ENCODE measurements at regions not wholly inside any gene's neighbourhood (a gene's known extent, or its start where the extent isn't known, plus 50 kb on each side); places are given as distances from the start of the nearest gene placed in this dataset.

- TF ChIP-seq, protein P1, sequence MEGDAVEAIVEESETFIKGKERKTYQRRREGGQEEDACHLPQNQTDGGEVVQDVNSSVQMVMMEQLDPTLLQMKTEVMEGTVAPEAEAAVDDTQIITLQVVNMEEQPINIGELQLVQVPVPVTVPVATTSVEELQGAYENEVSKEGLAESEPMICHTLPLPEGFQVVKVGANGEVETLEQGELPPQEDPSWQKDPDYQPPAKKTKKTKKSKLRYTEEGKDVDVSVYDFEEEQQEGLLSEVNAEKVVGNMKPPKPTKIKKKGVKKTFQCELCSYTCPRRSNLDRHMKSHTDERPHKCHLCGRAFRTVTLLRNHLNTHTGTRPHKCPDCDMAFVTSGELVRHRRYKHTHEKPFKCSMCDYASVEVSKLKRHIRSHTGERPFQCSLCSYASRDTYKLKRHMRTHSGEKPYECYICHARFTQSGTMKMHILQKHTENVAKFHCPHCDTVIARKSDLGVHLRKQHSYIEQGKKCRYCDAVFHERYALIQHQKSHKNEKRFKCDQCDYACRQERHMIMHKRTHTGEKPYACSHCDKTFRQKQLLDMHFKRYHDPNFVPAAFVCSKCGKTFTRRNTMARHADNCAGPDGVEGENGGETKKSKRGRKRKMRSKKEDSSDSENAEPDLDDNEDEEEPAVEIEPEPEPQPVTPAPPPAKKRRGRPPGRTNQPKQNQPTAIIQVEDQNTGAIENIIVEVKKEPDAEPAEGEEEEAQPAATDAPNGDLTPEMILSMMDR (conservative IDR thresholded peaks at IDR 0.05; ENCODE audit: low read length) = no peak
- TF ChIP-seq EZH2phosphoT487 (IDR thresholded peaks at IDR 0.05; ENCODE audit: borderline replicate concordance, low read depth, low read length) = no peak
- H3K36me3 ChIP-seq (ENCODE audit: insufficient read depth, low read length) = no peaks in the 10 kb centered on the region
- no peak overlapping the region for H2AFZ ChIP-seq (ENCODE audit: low read length)
- intact Hi-C loops (cut with micrococcal nuclease; ENCODE audit: unreplicated experiment) = no loop called here
- no peaks in the 10 kb centered on the region for H3K4me1 ChIP-seq (ENCODE audit: insufficient read depth, low read length, poor library complexity, severe bottlenecking)
- H3K4me2 ChIP-seq (ENCODE audit: low read length) = no peak overlapping the region
- no peaks in the 10 kb centered on the region for H3K9me3 ChIP-seq (ENCODE audit: low read length)
- no peak for DNase-seq (ENCODE audit: low spot score)
- POLR2A ChIA-PET = interaction anchor here (0.5 to 1.1 kb wide), 8 partner anchors 21 to 804 kb away, joined by 3 to 7 read pairs (median 3); no protein-coding TSS in a partner anchor
- no peak overlapping the region for H3K27ac ChIP-seq (ENCODE audit: low read depth, low read length, poor library complexity, severe bottlenecking)
- H3K4me3 ChIP-seq (ENCODE audit: low read depth, low read length, poor library complexity, severe bottlenecking) = no peak overlapping the region
- no peaks in the 10 kb centered on the region for H4K20me1 ChIP-seq (ENCODE audit: insufficient read depth, low read length)
- CTCF ChIA-PET (ENCODE audit: unreplicated experiment) = no interaction called here
- no TSS peak for BruUV-seq (replicated peaks)
- no peaks in the 10 kb centered on the region for H3K9me2 ChIP-seq (ENCODE audit: insufficient read depth, low read length)
- no peaks in the 10 kb centered on the region for H3K79me2 ChIP-seq (ENCODE audit: insufficient read depth, low read depth, low read length)
These were observed 81.3 kb upstream of the ZNF281 start for GRCh38 chr1:200491103-200491502.

DNA sequence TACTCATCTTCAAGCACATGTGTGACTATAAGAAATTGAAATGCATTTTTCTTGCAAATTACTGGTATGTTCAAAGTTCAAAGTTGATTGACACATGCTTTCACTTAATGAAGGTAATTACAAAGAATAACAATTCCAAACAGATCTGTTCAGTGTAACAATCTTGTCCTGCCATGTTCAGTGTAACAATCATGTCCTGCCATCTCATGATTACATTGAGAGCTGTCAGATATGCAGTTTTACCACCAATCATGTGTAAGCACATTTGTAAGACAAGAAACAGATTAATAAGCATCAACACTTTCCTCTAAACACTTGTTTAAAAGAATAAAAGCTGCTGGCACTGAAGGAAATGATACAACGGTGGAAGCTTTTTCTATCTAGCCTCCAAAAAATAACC lies 80.3 kb upstream of the ZNF281 start:
- POLR2A ChIA-PET = interaction anchor here (0.5 to 1.1 kb wide), 6 partner anchors 22 to 342 kb away, joined by 3 to 7 read pairs (median 3); no protein-coding TSS in a partner anchor
- intact Hi-C loops (cut with micrococcal nuclease; ENCODE audit: unreplicated experiment) = no loop called here
- DNase-seq (ENCODE audit: low spot score) = no peak
- Histone ChIP-seq H4K20me1 (ENCODE audit: insufficient read depth, low read length) (no peaks in the 10 kb centered on the region), H3K4me1 (ENCODE audit: insufficient read depth, low read length, poor library complexity, severe bottlenecking) (no peaks in the 10 kb centered on the region), H3K36me3 (ENCODE audit: insufficient read depth, low read length) (no peaks in the 10 kb centered on the region), H3K9me3 (ENCODE audit: low read length) (no peaks in the 10 kb centered on the region), H3K4me2 (ENCODE audit: low read length) (no peak overlapping the region), H2AFZ (ENCODE audit: low read length) (no peak overlapping the region), H3K27ac (ENCODE audit: low read depth, low read length, poor library complexity, severe bottlenecking) (no peak overlapping the region), H3K4me3 (ENCODE audit: low read depth, low read length, poor library complexity, severe bottlenecking) (no peak overlapping the region), H3K79me2 (ENCODE audit: insufficient read depth, low read depth, low read length) (no peaks in the 10 kb centered on the region), H3K9me2 (ENCODE audit: insufficient read depth, low read length) (no peaks in the 10 kb centered on the region)
- TF ChIP-seq EZH2phosphoT487 (IDR thresholded peaks at IDR 0.05; ENCODE audit: borderline replicate concordance, low read depth, low read length) = no peak
- TF ChIP-seq, protein P1 (conservative IDR thresholded peaks at IDR 0.05; ENCODE audit: low read length) = no peak
- CTCF ChIA-PET (ENCODE audit: unreplicated experiment) = interaction anchor here (0.6 to 0.7 kb wide), 2 partner anchors 210 to 442 kb away, joined by 3 read pairs; no protein-coding TSS in a partner anchor
- BruUV-seq (replicated peaks) = no TSS peak

DNA sequence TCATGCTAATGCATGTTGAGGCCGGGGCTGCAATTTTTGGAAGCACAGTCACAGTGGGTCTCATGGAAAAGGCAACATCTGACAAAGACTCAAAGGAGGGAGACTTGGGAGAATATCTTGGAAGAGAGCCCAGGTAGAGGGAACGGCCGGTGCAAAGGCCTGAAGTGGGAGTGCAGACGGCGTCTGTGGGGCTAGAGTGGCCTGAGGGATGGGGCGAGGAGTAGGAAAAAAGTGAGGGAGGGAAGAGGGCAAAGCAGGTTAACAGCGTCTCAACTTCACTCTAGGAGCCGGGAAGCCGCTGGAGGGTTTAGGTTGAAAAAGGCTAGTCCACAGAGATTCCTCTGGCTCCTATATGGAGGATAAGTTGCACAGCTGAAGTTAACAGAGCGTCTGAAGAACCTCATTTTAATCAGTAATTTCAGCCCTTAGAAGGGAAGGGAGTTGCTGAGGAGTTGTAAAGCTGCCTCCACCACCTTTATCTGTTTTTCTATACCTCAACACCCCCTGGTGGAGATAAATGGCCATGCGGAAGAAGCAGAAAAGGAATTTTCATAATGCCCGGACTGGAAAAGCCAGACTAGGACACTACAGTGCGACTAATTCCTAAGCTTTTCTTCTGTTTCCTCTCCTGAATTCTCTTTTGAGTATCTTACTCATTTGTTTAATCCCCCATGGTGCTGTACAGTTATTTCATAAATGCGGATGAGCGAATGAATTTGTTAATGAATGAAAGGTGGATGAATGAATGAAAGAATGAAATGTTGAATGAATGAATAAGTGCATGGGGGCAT lies 78.7 kb upstream of the ZNF281 start:
- CTCF ChIA-PET (ENCODE audit: unreplicated experiment) = interaction anchor here (0.6 kb wide), 2 partner anchors 26 to 80 kb away, joined by 3 read pairs; no protein-coding TSS in a partner anchor
- H3K4me1 ChIP-seq (ENCODE audit: insufficient read depth, low read length, poor library complexity, severe bottlenecking) = no peaks in the 10 kb centered on the region
- 0 out of 2 replicates have a peak overlapping the region, but pooled peaks have one; percentile 31 for H2AFZ ChIP-seq (ENCODE audit: low read length)
- no peaks in the 10 kb centered on the region for H3K79me2 ChIP-seq (ENCODE audit: insufficient read depth, low read depth, low read length)
- H3K4me2 ChIP-seq (ENCODE audit: low read length) = no peak overlapping the region
- peak; percentile 74 for DNase-seq (ENCODE audit: low spot score)
- no peaks in the 10 kb centered on the region for H3K36me3 ChIP-seq (ENCODE audit: insufficient read depth, low read length)
- no TSS peak for BruUV-seq (replicated peaks)
- TF ChIP-seq, protein P1 (conservative IDR thresholded peaks at IDR 0.05; ENCODE audit: low read length) = peak; percentile 95
- TF ChIP-seq EZH2phosphoT487 (IDR thresholded peaks at IDR 0.05; ENCODE audit: borderline replicate concordance, low read depth, low read length) = no peak
- H3K9me2 ChIP-seq (ENCODE audit: insufficient read depth, low read length) = no peaks in the 10 kb centered on the region
- H3K4me3 ChIP-seq (ENCODE audit: low read depth, low read length, poor library complexity, severe bottlenecking) = no peak overlapping the region
- POLR2A ChIA-PET = no interaction called here
- no peak overlapping the region for H3K27ac ChIP-seq (ENCODE audit: low read depth, low read length, poor library complexity, severe bottlenecking)
- intact Hi-C loops (cut with micrococcal nuclease; ENCODE audit: unreplicated experiment) = loop anchor here (1.0 to 2.0 kb wide), 6 partner anchors 182 to 804 kb away; no protein-coding TSS in a partner anchor
- H3K9me3 ChIP-seq (ENCODE audit: low read length) = no peaks in the 10 kb centered on the region
- no peaks in the 10 kb centered on the region for H4K20me1 ChIP-seq (ENCODE audit: insufficient read depth, low read length)

Measured in OCI-LY7 (cell line).